Right atrium auricular region (tissue), 2 donors: ENCODE measurements at regions not wholly inside any gene's neighbourhood (a gene's known extent, or its start where the extent isn't known, plus 50 kb on each side); places are given as distances from the start of the nearest gene placed in this dataset.

Experiments used
- DNase-seq: peaks from one replicate; pipeline ENCODE4 v3.0.0-alpha.2; 2019; ENCODE audit warnings: low spot score
- H3K27ac ChIP-seq, 2 donors: fragments of 200-600 bp; sonication (generic); 1 replicate in 1 of 2; 2 replicates in 1 of 2; pipeline ENCODE4 v1.5.1; 2016 to 2019
- H3K27me3 ChIP-seq, 2 donors: fragments of 200-600 bp; sonication (generic); one replicate each; pipeline versions ENCODE4 v1.5.1 to v1.6.0; 2017 to 2019
- H3K36me3 ChIP-seq: fragments of 200-600 bp; sonication (generic); one replicate; pipeline ENCODE4 v1.5.1; 2016
- H3K4me1 ChIP-seq, 2 donors: fragments of 200-600 bp; sonication (generic); one replicate each; pipeline versions ENCODE4 v1.5.1 to v1.6.0; 2017 to 2019
- H3K4me3 ChIP-seq, 2 donors: fragments of 200-600 bp; sonication (generic); 1 replicate in 1 of 2; 2 replicates in 1 of 2; pipeline ENCODE4 v1.5.1; 2017 to 2019; ENCODE audit warnings: mild to moderate bottlenecking in 1 of 2, moderate library complexity in 1 of 2
- H3K9me3 ChIP-seq, 2 donors: fragments of 200-600 bp; sonication (generic); one replicate each; pipeline ENCODE4 v1.5.1; 2019
- TF ChIP-seq, protein P1 (sequence below), 2 donors: fragments of 200-600 bp; sonication (generic); IDR thresholded peaks; one replicate each; pipeline ENCODE4 v1.5.1; 2019; ENCODE audit warnings: antibody characterized with exemption in 2 of 2

DNA sequence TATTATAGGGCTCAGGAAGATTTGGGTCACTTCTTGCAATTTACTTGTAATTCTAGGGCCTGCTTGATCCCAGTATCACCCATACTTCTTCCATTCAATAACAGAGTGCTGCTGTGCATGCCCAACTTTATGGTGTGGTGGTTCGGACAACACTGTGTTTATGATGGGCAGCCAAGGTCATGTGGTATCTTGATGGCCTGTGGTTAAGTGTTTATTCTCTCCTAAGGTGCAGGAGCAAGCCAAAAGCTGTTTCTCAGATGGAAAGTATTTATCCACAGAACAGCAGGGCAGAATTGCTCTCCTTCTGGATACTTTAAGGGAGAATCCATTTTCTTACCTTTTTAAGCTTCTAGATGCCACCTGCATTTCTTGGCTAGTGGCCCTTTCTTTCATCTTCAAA is 433.8 kb downstream of the SH2D4B start:
- Histone ChIP-seq H3K4me3 (no peak overlapping the region), H3K36me3 (no peaks in the 10 kb centered on the region), H3K27me3 (no peaks in the 10 kb centered on the region), H3K9me3 (no peaks in the 10 kb centered on the region), H3K27ac (no peak overlapping the region), H3K4me1 (no peaks in the 10 kb centered on the region)
- TF ChIP-seq, protein P1, sequence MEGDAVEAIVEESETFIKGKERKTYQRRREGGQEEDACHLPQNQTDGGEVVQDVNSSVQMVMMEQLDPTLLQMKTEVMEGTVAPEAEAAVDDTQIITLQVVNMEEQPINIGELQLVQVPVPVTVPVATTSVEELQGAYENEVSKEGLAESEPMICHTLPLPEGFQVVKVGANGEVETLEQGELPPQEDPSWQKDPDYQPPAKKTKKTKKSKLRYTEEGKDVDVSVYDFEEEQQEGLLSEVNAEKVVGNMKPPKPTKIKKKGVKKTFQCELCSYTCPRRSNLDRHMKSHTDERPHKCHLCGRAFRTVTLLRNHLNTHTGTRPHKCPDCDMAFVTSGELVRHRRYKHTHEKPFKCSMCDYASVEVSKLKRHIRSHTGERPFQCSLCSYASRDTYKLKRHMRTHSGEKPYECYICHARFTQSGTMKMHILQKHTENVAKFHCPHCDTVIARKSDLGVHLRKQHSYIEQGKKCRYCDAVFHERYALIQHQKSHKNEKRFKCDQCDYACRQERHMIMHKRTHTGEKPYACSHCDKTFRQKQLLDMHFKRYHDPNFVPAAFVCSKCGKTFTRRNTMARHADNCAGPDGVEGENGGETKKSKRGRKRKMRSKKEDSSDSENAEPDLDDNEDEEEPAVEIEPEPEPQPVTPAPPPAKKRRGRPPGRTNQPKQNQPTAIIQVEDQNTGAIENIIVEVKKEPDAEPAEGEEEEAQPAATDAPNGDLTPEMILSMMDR (IDR thresholded peaks at IDR 0.05) = no peak
- DNase-seq = no peak

DNA sequence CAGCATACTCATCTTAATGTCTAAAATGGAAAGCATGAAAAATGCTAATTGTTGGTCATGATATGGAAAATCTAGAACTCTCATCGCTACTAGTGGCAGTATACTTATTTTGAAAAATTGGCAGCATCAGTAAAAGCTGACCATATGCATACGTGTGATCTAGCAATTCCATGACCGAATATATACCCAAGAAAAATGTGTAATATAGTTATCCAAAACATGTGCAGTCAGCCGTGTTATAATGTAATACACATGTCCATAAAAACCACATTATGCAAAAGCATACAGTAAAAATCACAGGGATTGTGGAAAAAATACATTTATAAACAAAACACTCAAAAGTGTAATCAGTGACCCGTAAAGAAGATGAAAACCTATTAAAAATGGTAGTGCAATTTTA is 439.0 kb downstream of the SH2D4B start:
- no peaks in the 10 kb centered on the region for H3K4me1 ChIP-seq
- H3K9me3 ChIP-seq = no peaks in the 10 kb centered on the region
- H3K27me3 ChIP-seq = no peaks in the 10 kb centered on the region

DNA sequence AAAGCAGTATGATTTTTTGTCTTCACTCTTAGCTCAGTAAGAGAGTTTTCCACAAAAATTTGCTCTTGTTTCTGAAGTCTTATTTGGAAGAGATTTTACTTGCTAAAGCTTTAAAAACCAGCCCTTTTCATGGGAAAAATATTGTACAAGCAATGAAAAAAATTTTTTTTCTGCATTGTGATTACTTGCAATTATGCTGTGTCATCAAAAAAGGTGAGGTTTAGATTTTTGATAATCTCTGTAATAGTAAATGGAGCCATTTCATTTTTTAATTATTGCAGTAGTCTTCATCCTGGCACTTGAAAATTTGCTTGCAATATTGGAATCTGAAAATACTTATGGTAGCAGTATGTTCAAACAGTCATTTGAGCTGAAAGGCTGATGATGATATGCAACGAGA is 447.4 kb downstream of the SH2D4B start:
- Histone ChIP-seq H3K27ac (no peak overlapping the region), H3K4me1 (no peaks in the 10 kb centered on the region), H3K9me3 (no peaks in the 10 kb centered on the region), H3K4me3 (no peak overlapping the region), H3K36me3 (no peaks in the 10 kb centered on the region), H3K27me3 (no peaks in the 10 kb centered on the region)
- no peak for DNase-seq
- TF ChIP-seq, protein P1 (IDR thresholded peaks at IDR 0.05) = no peak

More for the DNA sequence above, 439.0 kb downstream of the SH2D4B start:
- no peak for DNase-seq
- Histone ChIP-seq H3K27ac (no peak overlapping the region), H3K36me3 (no peaks in the 10 kb centered on the region), H3K4me3 (no peak overlapping the region)
- TF ChIP-seq, protein P1 (IDR thresholded peaks at IDR 0.05) = no peak

DNA sequence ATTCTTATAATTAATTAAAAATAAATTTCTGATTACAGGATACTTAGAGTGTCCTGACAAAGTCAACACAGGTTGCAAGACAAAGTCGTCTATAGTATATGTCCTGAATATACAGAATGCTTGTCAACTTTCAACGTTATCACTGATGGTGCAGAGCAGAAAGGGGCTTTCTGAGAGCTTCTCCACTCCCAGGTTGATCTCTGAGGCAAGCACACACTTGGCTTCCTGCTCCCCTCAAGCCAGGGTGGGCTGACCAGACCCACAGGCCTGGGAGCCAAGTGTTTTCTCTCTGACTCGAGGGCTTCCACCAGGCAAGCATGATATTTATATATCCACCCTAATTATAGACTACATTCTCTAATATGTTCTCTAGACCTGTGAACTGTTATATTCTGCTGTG is 448.9 kb downstream of the SH2D4B start:
- Histone ChIP-seq H3K27me3 (no peaks in the 10 kb centered on the region), H3K36me3 (no peaks in the 10 kb centered on the region), H3K9me3 (no peaks in the 10 kb centered on the region), H3K27ac (no peak overlapping the region), H3K4me3 (no peak overlapping the region), H3K4me1 (no peaks in the 10 kb centered on the region)
- no peak for DNase-seq
- TF ChIP-seq, protein P1 (IDR thresholded peaks at IDR 0.05) = no peak

DNA sequence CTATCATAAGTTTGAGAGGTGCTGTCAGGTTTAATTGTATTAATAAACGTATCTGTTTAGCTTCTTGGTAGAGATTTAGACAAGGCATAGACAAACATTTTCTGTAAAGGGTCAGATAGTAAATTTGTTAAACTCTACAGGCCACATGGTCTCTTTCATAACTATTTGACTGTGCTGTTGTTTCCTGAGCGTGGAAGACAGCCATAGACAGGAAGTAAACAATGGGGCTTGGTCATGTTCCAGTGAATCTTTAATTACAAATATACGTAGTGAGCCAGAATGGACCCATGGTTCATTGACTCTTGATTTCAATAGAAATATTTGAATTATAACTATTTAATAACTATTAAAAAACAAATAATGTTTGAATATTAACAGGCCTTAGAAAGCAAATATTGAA is 451.1 kb downstream of the SH2D4B start:
- Histone ChIP-seq H3K4me1 (no peaks in the 10 kb centered on the region), H3K36me3 (no peaks in the 10 kb centered on the region), H3K4me3 (no peak overlapping the region), H3K9me3 (no peaks in the 10 kb centered on the region), H3K27me3 (no peaks in the 10 kb centered on the region), H3K27ac (no peak overlapping the region)
- TF ChIP-seq, protein P1 (IDR thresholded peaks at IDR 0.05) = no peak
- no peak for DNase-seq

DNA sequence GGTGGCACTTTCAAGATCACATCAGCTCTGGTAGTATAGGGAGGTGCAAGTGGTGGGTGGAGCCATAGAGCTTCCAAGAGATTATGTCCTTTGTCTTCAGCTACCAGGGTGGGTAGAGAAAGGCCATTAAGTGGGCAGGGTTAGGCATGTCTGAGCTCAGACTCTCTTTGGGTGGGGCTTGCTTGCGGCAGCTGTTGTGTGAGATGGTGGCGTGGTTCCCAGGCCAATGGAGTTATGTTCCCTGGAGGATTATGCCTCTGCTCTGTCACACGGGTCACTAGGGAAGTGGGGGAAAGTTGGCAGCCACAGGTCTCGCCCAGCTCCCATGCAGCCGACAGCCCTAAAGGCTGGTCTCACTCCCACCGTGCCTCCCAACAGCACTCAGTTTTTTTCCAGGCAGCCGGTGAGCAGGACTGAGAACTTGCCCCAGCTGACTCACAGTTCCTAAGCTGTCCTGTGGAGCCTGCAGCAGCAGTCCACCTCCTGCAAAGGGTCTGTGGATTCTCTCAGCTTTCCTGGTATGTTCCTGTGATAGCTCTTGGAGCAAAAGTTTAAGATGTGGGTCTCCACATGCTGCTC is 459.0 kb downstream of the SH2D4B start:
- Histone ChIP-seq H3K27ac (no peak overlapping the region), H3K9me3 (peaks cover 0 to 23% of the 10 kb centered on the region in 2 donors), H3K4me3 (no peak overlapping the region), H3K4me1 (no peaks in the 10 kb centered on the region), H3K36me3 (no peaks in the 10 kb centered on the region), H3K27me3 (no peaks in the 10 kb centered on the region)
- TF ChIP-seq, protein P1 (IDR thresholded peaks at IDR 0.05) = no peak
- no peak for DNase-seq
